SH-SY5Y (cell line): ENCODE measurements at regions not wholly inside any gene's neighbourhood (a gene's known extent, or its start where the extent isn't known, plus 50 kb on each side); places are given as distances from the start of the nearest gene placed in this dataset.

Source experiments
- GATA2 ChIP-seq: IDR thresholded peaks from 2 replicates; pipeline ENCODE4 v1.6.1; 2011; ENCODE audit warnings: mild to moderate bottlenecking, low read depth, low read length
- GATA3 ChIP-seq: IDR thresholded peaks from 2 replicates; pipeline ENCODE4 v1.6.1; 2011; ENCODE audit warnings: low read depth, mild to moderate bottlenecking, low read length, moderate library complexity

DNA sequence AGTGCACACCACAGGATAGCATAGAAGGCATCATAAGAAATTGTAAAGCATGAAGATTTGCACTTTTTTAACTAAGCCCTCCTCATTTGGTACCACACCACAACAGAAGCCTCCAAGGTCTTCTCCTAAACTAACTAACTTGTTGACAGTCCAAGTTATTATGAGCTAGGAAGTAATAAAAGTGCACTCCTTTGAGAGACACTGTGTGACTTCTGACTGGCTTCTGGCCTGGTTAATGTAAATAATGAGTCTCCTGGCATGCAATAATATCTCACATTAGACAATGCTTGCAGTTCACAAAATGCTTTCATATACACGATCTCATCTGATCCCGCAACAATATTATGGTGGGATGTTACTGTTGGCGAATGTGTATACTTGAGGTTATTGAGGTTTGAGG, 103.9 kb upstream of the SLC24A5 start:
- no peak for TF ChIP-seq GATA3
- no peak for TF ChIP-seq GATA2
